Liver (tissue), 2 donors: ENCODE measurements at regions not wholly inside any gene's neighbourhood (a gene's known extent, or its start where the extent isn't known, plus 50 kb on each side); places are given as distances from the start of the nearest gene placed in this dataset.
"Not testable (repeated sequence)": the region's sequence is repeated elsewhere in the genome, so short reads cannot be mapped to it uniquely, and the experiment has no call there.

Source experiments
- CTCF ChIP-seq: fragments of 150-350 bp; IDR thresholded peaks from 2 replicates; pipeline ENCODE4 v1.5.1; 2017; ENCODE audit warnings: improper control_type of control experiment, low read depth, low read length; ENCODE audit not compliant: missing input control
- REST ChIP-seq: IDR thresholded peaks from 2 replicates; pipeline ENCODE4 v1.6.1; 2016; ENCODE audit warnings: antibody characterized with exemption, mild to moderate bottlenecking
- donor health status: healthy.

- TF ChIP-seq CTCF, REST: not testable (repeated sequence)
These were observed 517.0 kb downstream of the IRS2 start for GRCh38 chr13:109269381-109269780.
